Activated CD8-positive, alpha-beta memory T cell treated with anti-CD3 and anti-CD28 coated beads, Interleukin-2, amount 50 U/mL, for 4 hours (primary cell): ENCODE measurements at regions not wholly inside any gene's neighbourhood (a gene's known extent, or its start where the extent isn't known, plus 50 kb on each side); places are given as distances from the start of the nearest gene placed in this dataset.

Source experiments
- DNase-seq: peaks from one replicate; pipeline ENCODE4 v3.0.0-alpha.2; 2020

DNA sequence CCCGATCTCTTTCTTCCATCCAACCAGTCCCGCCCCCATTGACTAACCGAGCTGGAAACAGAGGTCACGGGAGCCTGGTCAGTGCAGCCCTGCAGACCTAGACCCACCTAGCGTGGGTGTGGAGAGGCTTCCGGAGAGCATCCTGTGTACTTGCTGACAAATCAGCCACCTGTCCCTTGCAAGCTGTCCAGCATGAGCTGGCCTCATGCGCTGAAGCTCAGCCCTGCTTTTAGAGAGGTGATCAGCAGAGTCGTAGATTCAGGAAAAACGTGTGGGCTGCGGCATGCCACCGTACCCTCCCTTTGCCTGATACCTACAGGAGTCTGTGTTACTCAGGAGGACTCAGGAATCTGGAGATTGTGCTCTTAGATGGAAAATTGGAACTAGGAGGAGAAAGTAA lies 80.3 kb upstream of the UQCRFS1 start:
- DNase-seq = no peak

DNA sequence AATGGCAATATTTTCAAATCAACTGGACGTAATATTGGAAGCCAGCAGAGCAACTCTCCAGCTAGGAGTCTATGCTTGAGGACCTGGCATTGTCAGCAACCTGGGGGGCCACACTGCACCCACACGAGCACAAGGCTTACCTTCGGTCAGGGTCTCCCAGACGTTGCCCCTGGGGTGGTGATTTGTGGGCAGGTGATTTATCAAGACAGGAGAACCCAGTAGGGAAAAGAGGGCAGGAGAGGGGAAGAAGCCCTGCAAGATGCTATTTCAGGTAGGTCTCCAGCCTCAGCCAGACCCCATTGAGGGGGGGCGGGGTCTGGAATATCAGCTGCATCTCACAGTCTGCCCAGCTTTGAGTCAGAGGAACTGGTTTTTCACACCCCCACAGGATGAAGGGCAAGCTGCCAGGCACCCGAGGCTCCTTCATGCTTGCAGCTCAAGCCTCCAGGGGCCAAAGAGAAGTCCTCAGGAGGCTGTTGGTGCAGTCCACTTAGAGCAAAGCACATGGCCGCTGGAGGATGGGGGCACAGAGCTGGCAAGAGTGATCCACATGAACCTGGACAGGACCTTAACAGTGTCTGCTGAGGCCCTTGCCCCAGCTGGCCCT lies 80.9 kb upstream of the UQCRFS1 start:
- no peak for DNase-seq

GRCh38 chr19:29294343-29294811 lies 81.4 kb upstream of the UQCRFS1 start:
- DNase-seq = no peak

GRCh38 chr19:29295285-29295684 lies 82.3 kb upstream of the UQCRFS1 start:
- no peak for DNase-seq

GRCh38 chr19:29297381-29297780 lies 84.4 kb upstream of the UQCRFS1 start:
- no peak for DNase-seq

- DNase-seq = no peak
These were observed 86.7 kb upstream of the UQCRFS1 start for GRCh38 chr19:29299416-29300380.

DNA sequence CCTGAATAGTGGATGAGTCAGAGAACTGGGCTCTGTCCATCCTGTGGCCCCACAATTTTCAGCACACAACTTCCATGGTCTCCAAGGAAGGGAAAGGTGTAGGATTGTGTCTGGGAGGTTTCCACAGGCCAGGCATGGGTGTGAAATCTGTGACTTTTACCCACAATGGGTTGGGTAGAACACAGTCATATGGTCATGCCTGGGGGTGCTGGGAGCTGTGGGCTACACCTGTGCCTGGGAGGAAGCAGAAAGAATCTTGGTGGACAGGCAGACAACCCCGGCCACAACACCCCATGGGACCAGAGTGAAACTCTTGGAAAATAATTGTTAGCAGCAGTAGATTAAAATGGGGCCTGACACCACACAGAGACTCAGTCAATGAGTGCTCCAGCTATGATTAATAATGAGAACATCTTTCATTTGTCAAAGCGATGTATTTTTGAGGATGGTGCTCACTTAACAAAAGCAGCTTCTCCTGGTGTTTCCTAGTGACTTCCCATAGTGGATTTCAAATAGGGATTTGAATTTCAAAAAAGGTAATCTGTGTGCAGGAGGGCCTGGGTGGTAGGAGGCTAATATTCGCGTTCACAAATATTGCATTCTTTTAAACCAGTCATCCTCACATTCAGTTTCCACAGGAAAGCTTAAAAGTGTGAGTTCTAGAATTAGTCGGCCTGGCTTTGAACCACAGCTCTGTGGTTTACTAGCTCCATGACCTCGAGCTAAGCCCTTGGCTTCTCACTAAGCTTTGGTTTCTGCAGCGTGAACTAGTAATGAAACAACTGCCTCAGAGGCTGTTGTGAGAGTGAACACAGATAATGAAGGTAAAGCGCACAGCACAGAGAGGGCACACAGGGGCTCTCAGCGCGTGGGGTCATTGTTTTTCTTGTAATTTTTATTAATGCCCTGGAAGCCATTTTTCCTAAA lies 89.3 kb upstream of the UQCRFS1 start:
- DNase-seq = no peak

DNA sequence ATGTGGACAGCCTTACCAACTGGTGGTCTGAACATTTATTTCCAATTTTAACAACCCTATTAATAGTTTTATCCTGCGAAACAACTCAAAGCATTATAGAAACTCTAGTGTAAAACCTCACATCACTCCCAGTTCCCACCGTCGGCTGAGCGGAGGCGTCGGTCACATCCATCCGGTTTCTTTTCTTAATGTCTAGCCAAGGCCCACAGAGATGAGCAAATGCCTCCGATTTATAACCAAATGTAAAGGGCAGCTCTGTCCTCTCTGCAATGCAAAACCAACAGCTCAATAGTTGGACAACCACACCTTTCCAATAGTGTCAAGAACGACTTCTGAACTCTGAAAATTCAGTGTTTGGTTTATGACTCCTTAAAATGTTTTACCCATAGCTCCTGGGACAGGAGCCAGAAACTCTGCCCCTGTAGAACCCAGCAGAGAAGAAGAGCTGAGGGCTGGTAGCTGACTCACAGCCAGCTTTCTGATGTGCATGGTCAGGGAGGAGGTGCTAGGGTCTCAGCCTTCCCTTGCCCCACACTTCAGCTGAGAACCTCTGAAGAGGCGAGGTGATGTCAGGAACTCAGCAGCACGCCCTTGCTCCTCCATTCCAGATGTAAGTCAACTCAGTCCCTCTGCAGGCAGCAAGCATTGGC lies 90.2 kb upstream of the UQCRFS1 start:
- no peak for DNase-seq

- DNase-seq = no peak
These were observed 90.8 kb upstream of the UQCRFS1 start for GRCh38 chr19:29303719-29304090.

GRCh38 chr19:29305268-29305667 lies 92.3 kb upstream of the UQCRFS1 start:
- no peak for DNase-seq

DNA sequence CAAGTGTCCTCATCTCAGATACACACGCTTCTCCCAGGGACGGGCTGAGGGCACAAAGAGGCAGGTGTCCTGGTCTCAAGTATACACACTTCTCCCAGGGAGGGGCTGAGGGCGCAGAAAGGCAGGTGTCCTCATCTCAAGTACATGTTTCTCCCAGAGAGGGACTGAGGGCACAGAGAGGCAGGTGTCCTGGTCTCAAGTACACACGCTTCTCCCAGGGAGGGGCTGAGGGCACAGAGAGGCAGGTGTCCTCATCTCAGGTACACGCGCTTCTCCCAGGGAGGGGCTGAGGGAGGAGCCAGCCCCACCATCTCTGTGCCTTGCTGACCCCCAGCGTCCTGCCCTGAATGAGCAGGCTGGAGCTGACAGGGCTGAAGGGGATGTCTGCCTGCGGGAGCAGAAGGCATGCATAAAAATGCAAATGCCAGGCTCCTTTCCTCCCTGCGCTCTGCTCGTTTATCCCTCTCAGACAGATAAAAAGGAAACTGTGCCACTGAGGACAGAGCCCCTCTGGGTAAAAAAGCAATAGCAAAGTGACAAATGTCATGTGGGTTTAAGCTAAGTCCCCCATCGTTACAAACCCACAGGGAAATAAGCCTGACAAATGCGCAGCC lies 96.1 kb upstream of the UQCRFS1 start:
- DNase-seq = no peak

DNA sequence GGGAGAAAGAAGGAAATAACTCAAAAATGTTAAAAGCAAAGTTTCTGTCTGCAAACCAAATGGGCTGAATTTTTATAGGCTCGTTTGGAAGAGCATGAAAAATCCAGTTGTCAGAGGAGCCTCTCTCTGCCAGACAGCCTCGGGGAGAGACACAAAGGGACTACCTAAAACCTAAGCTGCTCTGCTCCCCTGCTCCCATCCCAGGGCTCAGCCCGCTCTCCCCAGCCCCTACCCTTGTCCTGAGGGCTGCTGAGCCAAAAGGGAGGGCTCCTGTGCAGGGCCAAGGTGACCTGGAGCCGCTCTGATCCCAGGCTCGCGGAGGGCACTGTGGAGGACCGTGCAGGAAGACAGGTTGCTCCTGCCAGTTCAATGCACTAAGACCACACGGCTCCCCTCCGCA lies 96.7 kb upstream of the UQCRFS1 start:
- no peak for DNase-seq

GRCh38 chr19:29311191-29311790 lies 98.3 kb upstream of the UQCRFS1 start:
- DNase-seq = no peak

DNA sequence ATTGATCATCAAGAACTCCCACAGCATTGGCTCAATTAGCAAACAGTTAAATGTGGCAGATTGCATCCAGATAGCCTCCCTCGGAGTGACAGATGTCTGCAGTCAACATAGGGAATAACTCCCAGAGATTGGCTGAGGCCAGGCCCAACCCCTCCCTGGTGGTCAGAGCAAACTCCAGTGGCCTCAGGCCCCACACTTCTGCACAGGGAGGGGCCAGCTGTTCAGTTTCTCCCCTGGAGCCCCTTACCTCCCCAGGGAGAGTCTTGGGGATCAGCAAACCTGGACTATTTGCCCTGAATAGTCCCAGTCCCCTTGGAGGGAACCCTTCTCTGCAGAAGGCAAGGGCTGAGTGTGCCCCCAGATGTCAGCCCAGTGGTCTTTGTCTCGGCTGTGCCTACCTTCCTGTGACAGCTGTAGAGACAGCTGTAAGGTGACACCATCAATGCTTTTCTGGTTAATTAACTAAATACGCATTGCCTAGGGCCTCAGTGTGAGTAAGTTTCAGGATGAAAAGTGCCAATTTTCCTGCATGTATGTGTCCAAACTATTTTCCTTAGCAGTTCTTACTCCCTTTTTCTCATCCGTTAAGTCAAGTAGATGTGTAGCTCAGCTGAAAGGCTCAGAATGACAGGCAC lies 102.7 kb upstream of the UQCRFS1 start:
- DNase-seq = no peak

DNA sequence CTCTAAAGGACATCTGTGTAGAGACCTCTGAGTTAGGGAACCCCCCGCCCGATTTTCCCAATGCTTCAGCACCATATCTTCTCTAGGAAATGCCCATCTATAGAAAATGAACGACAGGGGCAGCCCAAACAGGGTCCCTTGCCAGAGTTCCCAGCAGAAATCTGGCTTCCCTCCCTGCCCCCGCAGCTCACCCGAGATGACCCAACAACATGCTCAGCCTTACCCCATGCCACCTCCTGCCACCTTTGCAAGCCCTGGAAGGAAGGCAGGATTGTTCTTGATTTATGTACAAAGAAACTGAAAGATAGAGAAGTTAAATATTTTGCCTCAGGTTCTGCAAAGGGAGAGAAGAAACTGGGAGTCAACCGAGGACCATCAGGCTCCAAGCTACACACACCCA lies 105.6 kb upstream of the UQCRFS1 start:
- DNase-seq = no peak

DNA sequence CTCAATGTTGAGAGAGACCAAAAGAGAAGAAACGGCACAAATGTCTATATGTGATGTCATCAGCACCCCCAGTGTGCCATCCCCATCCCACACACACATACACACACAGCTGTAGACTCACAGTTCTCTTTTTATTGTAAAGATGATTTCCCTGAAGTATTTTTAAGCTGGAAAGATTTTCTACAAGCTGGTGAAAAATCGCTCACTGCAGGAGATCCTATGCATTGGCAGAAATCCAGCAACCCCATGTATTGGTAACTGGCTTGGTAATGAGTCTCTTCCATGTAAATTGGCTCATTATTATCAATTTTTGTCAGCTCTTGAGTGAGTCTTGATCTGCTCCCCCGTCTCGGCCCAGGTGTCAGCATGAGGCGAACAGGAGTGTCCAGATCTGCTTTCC lies 107.1 kb upstream of the UQCRFS1 start:
- no peak for DNase-seq

DNA sequence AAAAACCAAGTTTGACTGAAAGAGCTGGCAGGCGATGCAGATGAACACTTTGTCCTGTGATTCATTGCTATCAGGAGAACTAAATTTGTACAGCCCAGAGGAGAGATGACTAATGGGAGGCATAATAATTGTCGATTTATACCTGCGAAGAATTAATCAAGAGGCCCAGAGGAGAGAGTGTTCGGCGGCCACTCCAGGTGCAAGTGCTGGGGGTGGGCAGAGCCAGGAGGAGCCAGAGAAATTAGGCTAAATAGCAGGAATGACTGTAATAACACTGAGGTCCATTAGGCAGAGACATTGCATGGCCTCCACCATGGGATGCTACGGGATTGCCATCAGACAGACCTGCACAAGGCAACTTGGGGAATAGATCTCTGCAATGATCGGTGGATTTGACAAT lies 107.7 kb upstream of the UQCRFS1 start:
- no peak for DNase-seq

DNA sequence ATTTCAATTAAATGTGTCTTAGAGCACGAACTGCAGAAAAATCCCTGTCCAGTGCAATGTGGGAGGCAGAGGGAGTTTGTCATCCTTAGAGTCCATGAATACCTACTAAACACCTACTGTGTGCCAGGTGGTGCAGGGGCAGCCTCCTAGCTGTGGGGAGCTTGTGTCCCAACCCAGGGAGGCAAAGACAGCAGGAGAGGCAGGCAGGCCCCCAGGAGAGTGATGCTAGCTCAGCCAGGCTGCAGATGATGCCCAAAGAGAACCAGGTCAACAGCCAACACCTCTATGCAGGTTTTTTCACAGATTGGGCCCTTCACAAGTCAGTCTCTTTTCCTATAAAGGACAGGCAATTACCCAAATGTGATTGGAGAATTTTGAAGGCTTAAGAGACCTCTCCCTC lies 108.2 kb upstream of the UQCRFS1 start:
- DNase-seq = no peak

GRCh38 chr19:29323021-29323430 lies 110.1 kb upstream of the UQCRFS1 start:
- DNase-seq = no peak

GRCh38 chr19:29323440-29324290 lies 110.7 kb upstream of the UQCRFS1 start:
- no peak for DNase-seq
